HepG2 (cell line): ENCODE measurements at regions not wholly inside any gene's neighbourhood (a gene's known extent, or its start where the extent isn't known, plus 50 kb on each side); places are given as distances from the start of the nearest gene placed in this dataset.

Source experiments
- ATAC-seq: fragments of 200-7000 bp; cut with Tn5 transposase; 3 replicates; pipeline ENCODE4 v1.9.1; 2020; ENCODE audit warnings: mild to moderate bottlenecking, moderate library complexity
- BruUV-seq: library from RNA; stranded (reverse); fragments of 400-500 nt; replicated peaks from 2 replicates; lab custom pipeline; 2021; lab: Mats Ljungman, UMichigan
- CTCF ChIA-PET: fragments of 300-600 bp; formaldehyde crosslinking; extraction: SDS; loops from one replicate; lab custom pipeline; 2021; ENCODE audit warnings: low total read pairs, inconsistent platforms, low intra/inter-chr PET ratio; lab: Yijun Ruan, JAX
- POLR2A ChIA-PET: fragments of 350-600 bp; sonication (Branson Sonifier 250); formaldehyde crosslinking; loops from one replicate; lab custom pipeline; 2020; ENCODE audit warnings: antibody characterized with exemption, inconsistent platforms; lab: Yijun Ruan, JAX
- DNase-seq: peaks from one replicate; pipeline ENCODE4 v3.0.0-alpha.2; 2015; ENCODE audit warnings: low spot score
- FAIRE-seq: peaks from 3 replicates; lab custom pipeline; 2011; peaks lifted over from hg19 to GRCh38; lab: Jason Lieb, UNC
- H2AFZ ChIP-seq: one replicate; pipeline ENCODE4 v1.6.1; 2011; ENCODE audit warnings: low read length, inconsistent platforms
- H3K27ac ChIP-seq: fragments of 300-600 bp; 3 replicates; pipeline ENCODE4 v1.8.0; 2011; ENCODE audit warnings: mixed run types, mild to moderate bottlenecking, mixed read lengths, low read length, inconsistent platforms; ENCODE audit not compliant: insufficient read depth; ENCODE audit errors: extremely low read length
- H3K27me3 ChIP-seq, 2 experiments: fragments of 200-600 bp in 1 of 2; 2 replicates in 1 of 2; 3 replicates in 1 of 2; pipeline versions ENCODE4 v1.6.0 to v1.8.0; 2011; ENCODE audit warnings: low read length in 2 of 2, mild to moderate bottlenecking in 2 of 2, moderate library complexity in 2 of 2, inconsistent platforms in 1 of 2; ENCODE audit not compliant: insufficient read depth in 2 of 2, control insufficient read depth in 1 of 2
- H3K36me3 ChIP-seq, 2 experiments: fragments of 200-600 bp in 1 of 2; replicated peaks in 1 of 2; 2 replicates in 1 of 2; 3 replicates in 1 of 2; pipeline versions ENCODE4 v1.5.1 to v1.8.0; 2011; ENCODE audit warnings: low read length in 2 of 2, inconsistent platforms in 1 of 2; ENCODE audit not compliant: insufficient read depth in 2 of 2, control insufficient read depth in 1 of 2
- H3K4me1 ChIP-seq: 2 replicates; pipeline ENCODE4 v1.5.1; 2012; ENCODE audit warnings: low read length, inconsistent platforms; ENCODE audit not compliant: insufficient read depth
- H3K4me2 ChIP-seq: 2 replicates; pipeline ENCODE4 v1.6.0; 2011; ENCODE audit warnings: low read depth, low read length, inconsistent platforms
- H3K4me3 ChIP-seq, 3 experiments: fragments of 200-600 bp in 1 of 3; sonication (generic), shearing (Covaris generic) in 1 of 3; replicated peaks in 1 of 3; 2 replicates each; pipeline ENCODE4 v1.5.1; 2011 to 2016; ENCODE audit warnings: low read length in 3 of 3, inconsistent platforms in 2 of 3, low read depth in 2 of 3, mild to moderate bottlenecking in 2 of 3, control low read depth in 1 of 3, mixed read lengths in 1 of 3; ENCODE audit not compliant: insufficient read depth in 1 of 3
- H3K79me2 ChIP-seq: one replicate; pipeline ENCODE4 v1.6.1; 2011; ENCODE audit warnings: low read length, inconsistent platforms; ENCODE audit not compliant: insufficient read depth
- H3K9ac ChIP-seq: 2 replicates; pipeline ENCODE4 v1.6.0; 2011; ENCODE audit warnings: mild to moderate bottlenecking, low read depth, low read length, inconsistent platforms; ENCODE audit not compliant: insufficient read depth
- H3K9me3 ChIP-seq: 2 replicates; pipeline ENCODE4 v1.5.1; 2012; ENCODE audit warnings: mild to moderate bottlenecking, low read length
- H4K20me1 ChIP-seq: 2 replicates; pipeline ENCODE4 v1.6.0; 2011; ENCODE audit warnings: inconsistent platforms, mild to moderate bottlenecking, low read length, moderate library complexity; ENCODE audit not compliant: insufficient read depth
- ATRX ChIP-seq: sonication (generic); formaldehyde crosslinking; IDR thresholded peaks from 2 replicates; pipeline ENCODE4 v1.4.0; 2020; ENCODE audit warnings: missing genetic modification reagents, borderline replicate concordance
- HNRNPL ChIP-seq: fragments of 200-400 bp; formaldehyde crosslinking; IDR thresholded peaks from 2 replicates; pipeline ENCODE4 v1.6.1; 2017; ENCODE audit warnings: mild to moderate bottlenecking, low read depth, low read length
- KDM6A ChIP-seq: IDR thresholded peaks from 2 replicates; pipeline ENCODE4 v1.6.1; 2016; ENCODE audit warnings: low read depth
- KIAA2018 ChIP-seq: sonication (generic); formaldehyde crosslinking; IDR thresholded peaks from 2 replicates; pipeline ENCODE4 v1.5.0; 2020; ENCODE audit warnings: mild to moderate bottlenecking, missing genetic modification reagents, borderline replicate concordance
- MEIS1 ChIP-seq: sonication (generic); formaldehyde crosslinking; IDR thresholded peaks from 2 replicates; pipeline ENCODE4 v1.9.0; 2021; ENCODE audit warnings: mild to moderate bottlenecking, missing genetic modification reagents, moderate library complexity, borderline replicate concordance
- TBL1XR1 ChIP-seq: fragments of 150-350 bp; IDR thresholded peaks from 2 replicates; pipeline ENCODE4 v1.6.1; 2014; ENCODE audit warnings: borderline replicate concordance, low read length; ENCODE audit not compliant: partially characterized antibody
- ZNF383 ChIP-seq: sonication (generic); formaldehyde crosslinking; IDR thresholded peaks from 2 replicates; pipeline ENCODE4 v1.4.0; 2020; ENCODE audit warnings: missing genetic modification reagents, mild to moderate bottlenecking, borderline replicate concordance
- ZSCAN21 ChIP-seq: sonication (generic); formaldehyde crosslinking; IDR thresholded peaks from 2 replicates; pipeline ENCODE4 v1.8.0; 2022; ENCODE audit warnings: mild to moderate bottlenecking, missing genetic modification reagents, moderate library complexity, borderline replicate concordance
- WGBS: methylation state at CpG from one replicate; pipeline ENCODE4 v1.1.6; 2017; ENCODE audit warnings: low lambda C conversion rate; 5-methylcytosine and 5-hydroxymethylcytosine counted together
- in situ Hi-C: cut with HindIII; loops from 2 replicates; pipeline ENCODE4 v1.10.0; 2017; ENCODE audit warnings: low pct_unique_long_range_greater_than_20kb; ENCODE audit not compliant: extremely low pct_ligation_motif_present
- intact Hi-C: fragments of 100-400 bp; cut with micrococcal nuclease; formaldehyde crosslinking; loops from one replicate; pipeline ENCODE4 v1.10.0; 2022; ENCODE audit not compliant: unreplicated experiment
- TF ChIP-seq, protein P1 (sequence below): sonication (generic); formaldehyde crosslinking; IDR thresholded peaks from 2 replicates; pipeline ENCODE4 v1.4.0; 2020; ENCODE audit warnings: mild to moderate bottlenecking, missing genetic modification reagents

DNA sequence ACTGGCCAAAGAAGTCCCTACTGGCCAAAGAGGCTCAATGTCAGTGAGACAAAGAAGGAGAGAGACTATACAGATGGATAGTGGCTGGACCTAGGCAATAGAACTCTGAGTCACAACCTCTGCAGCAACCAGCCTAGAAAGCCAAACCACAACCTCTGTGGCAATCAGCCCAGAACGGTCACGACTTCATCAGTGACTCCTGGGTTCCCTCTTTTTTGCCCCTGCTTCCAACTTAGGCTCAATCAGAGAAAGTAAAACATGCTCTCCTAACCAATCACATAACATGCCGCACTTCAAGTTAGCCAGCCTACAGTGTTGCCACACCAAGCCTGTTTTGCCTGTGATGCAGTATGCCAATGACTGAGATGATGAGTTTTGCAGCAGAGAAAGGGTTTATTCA lies 203.4 kb downstream of the ANAPC10 start:
- BruUV-seq: no TSS peak
- Histone ChIP-seq H3K4me2 (no peak overlapping the region), H3K36me3 (no peaks in the 10 kb centered on the region), H3K27ac (no peak overlapping the region), H3K27me3 (no peaks in the 10 kb centered on the region), H3K79me2 (no peaks in the 10 kb centered on the region), H3K9me3 (no peaks in the 10 kb centered on the region), H3K4me1 (no peaks in the 10 kb centered on the region), H3K4me3 (no peak overlapping the region), H3K9ac (no peak overlapping the region), H2AFZ (no peak overlapping the region), H4K20me1 (no peaks in the 10 kb centered on the region)
- ChIA-PET POLR2A (no interaction called here), CTCF (no interaction called here)
- in situ Hi-C loops (no loop called here), intact Hi-C loops (no loop called here)
- DNase-seq (no peak), FAIRE-seq (no peak), ATAC-seq (no peak)
- WGBS: 32% methylated on average over 3 of the region's 3 CpGs
- no peak for TF ChIP-seq ZNF383
- no peak for TF ChIP-seq KDM6A (CRISPR knock-in tag)
- no peak for TF ChIP-seq ZSCAN21 (CRISPR knock-in tag)
- TF ChIP-seq TBL1XR1: no peak
- TF ChIP-seq, protein P1, sequence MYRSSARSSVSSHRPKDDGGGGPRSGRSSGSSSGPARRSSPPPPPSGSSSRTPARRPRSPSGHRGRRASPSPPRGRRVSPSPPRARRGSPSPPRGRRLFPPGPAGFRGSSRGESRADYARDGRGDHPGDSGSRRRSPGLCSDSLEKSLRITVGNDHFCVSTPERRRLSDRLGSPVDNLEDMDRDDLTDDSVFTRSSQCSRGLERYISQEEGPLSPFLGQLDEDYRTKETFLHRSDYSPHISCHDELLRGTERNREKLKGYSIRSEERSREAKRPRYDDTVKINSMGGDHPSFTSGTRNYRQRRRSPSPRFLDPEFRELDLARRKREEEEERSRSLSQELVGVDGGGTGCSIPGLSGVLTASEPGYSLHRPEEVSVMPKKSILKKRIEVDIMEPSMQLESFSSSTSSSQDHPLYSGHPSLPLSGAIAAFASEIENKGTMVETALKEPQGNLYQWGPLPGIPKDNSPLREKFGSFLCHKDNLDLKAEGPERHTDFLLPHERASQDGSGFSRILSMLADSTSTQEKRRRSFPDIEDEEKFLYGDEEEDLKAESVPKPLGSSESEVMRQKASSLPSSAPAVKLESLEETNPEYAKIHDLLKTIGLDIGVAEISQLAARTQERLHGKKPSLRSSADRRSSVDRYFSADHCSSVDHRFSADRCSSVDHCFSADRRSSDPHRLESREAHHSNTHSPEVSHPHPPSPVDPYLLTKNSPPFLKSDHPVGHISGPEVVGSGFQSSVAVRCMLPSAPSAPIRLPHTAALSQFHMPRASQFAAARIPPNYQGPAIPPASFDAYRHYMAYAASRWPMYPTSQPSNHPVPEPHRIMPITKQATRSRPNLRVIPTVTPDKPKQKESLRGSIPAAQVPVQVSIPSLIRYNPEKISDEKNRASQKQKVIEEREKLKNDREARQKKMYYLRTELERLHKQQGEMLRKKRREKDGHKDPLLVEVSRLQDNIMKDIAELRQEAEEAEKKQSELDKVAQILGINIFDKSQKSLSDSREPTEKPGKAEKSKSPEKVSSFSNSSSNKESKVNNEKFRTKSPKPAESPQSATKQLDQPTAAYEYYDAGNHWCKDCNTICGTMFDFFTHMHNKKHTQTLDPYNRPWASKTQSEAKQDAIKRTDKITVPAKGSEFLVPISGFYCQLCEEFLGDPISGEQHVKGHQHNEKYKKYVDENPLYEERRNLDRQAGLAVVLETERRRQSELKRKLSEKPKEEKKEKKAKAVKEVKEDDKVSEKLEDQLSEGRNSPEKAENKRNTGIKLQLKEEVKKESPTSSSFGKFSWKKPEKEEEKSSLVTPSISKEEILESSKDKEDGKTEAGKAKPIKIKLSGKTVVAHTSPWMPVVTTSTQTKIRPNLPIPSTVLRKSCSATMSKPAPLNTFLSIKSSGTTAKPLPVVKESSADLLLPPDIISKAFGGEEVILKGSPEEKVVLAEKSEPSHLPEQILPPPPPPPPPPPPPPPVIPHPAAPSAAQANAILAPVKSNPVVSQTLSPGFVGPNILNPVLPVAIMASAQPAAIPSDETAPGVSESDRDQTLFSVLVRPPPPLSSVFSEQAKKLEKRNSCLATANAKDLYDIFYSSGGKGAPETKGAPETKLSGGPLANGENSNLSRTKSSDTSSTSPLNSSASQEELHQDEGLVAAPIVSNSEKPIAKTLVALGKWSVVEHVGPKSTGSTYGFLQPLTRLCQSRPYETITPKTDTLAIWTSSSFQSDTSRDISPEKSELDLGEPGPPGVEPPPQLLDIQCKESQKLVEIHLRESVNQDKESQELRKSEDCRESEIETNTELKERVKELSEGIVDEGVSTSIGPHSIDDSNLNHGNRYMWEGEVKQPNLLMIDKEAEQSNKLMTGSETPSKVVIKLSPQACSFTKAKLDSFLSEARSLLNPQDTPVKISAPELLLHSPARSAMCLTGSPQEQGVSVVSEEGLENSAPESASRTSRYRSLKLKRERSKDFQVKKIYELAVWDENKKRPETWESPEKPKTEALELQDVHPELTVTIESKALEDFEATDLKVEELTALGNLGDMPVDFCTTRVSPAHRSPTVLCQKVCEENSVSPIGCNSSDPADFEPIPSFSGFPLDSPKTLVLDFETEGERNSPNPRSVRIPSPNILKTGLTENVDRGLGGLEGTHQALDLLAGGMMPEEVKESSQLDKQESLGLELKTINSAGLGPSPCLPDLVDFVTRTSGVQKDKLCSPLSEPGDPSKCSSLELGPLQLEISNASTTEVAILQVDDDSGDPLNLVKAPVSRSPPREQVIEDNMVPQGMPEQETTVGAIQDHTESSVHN (CRISPR knock-in tag): no peak
- no peak for TF ChIP-seq HNRNPL
- no peak for TF ChIP-seq MEIS1 (CRISPR knock-in tag)
- no peak for TF ChIP-seq ATRX
- TF ChIP-seq KIAA2018 (CRISPR knock-in tag): no peak
